AG09309 (cell line): ENCODE measurements at regions not wholly inside any gene's neighbourhood (a gene's known extent, or its start where the extent isn't known, plus 50 kb on each side); places are given as distances from the start of the nearest gene placed in this dataset.

Source experiments
- DNase-seq: peaks from one replicate; pipeline ENCODE4 v3.0.0-alpha.2; 2010; ENCODE audit warnings: low read depth
- H3K4me3 ChIP-seq: 2 replicates; pipeline ENCODE4 v1.5.1; 2011; ENCODE audit warnings: mild to moderate bottlenecking, low read depth, low read length, moderate library complexity; ENCODE audit not compliant: control insufficient read depth
- TF ChIP-seq, protein P1 (sequence below): IDR thresholded peaks from 2 replicates; pipeline ENCODE4 v1.5.1; 2011; ENCODE audit warnings: mild to moderate bottlenecking, low read depth, low read length, inconsistent platforms; ENCODE audit not compliant: insufficient read depth, control insufficient read depth; ENCODE audit errors: missing control alignments

DNA sequence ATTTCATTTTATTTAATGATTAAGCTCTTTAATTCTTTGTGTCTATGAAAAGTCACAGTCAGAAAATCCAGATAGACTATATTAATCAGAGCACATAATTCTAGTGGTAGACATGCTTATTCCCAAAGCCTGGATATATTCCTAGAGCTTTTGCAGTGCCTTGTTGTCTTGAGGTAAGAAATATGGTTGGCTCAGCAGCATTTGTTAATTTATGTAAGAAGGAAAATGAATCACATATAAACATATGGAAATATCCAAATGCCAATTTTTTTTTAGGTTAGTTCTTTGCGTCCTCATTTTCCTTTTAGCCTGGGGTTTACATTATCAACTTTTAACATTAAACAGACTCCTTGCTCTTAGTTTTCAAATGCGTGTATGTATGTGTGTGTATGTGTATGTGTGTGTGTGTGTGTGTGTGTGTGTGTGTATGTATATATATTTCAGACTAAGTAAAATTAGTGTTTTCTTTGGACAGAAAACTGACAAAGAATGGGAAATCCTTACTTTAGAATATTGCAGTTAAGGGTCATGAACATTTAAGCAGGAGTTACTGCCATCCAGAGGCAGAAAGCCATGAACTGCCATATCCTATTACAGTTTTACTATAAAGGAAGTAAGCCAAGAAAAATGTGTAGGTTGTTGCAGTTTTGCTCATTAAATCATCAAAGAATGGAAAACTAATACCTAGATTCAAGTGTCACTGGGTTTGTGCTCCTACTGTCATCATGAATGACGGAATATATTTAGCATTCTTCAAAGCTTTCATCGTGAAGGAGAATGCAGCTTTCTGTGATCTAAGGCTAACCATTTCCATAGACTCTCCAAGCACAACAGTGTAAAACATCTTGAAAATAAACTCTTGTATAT is 477.1 kb upstream of the NR5A2 start:
- no peak for DNase-seq
- TF ChIP-seq, protein P1, sequence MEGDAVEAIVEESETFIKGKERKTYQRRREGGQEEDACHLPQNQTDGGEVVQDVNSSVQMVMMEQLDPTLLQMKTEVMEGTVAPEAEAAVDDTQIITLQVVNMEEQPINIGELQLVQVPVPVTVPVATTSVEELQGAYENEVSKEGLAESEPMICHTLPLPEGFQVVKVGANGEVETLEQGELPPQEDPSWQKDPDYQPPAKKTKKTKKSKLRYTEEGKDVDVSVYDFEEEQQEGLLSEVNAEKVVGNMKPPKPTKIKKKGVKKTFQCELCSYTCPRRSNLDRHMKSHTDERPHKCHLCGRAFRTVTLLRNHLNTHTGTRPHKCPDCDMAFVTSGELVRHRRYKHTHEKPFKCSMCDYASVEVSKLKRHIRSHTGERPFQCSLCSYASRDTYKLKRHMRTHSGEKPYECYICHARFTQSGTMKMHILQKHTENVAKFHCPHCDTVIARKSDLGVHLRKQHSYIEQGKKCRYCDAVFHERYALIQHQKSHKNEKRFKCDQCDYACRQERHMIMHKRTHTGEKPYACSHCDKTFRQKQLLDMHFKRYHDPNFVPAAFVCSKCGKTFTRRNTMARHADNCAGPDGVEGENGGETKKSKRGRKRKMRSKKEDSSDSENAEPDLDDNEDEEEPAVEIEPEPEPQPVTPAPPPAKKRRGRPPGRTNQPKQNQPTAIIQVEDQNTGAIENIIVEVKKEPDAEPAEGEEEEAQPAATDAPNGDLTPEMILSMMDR: peak; percentile 37
- no peak overlapping the region for H3K4me3 ChIP-seq

DNA sequence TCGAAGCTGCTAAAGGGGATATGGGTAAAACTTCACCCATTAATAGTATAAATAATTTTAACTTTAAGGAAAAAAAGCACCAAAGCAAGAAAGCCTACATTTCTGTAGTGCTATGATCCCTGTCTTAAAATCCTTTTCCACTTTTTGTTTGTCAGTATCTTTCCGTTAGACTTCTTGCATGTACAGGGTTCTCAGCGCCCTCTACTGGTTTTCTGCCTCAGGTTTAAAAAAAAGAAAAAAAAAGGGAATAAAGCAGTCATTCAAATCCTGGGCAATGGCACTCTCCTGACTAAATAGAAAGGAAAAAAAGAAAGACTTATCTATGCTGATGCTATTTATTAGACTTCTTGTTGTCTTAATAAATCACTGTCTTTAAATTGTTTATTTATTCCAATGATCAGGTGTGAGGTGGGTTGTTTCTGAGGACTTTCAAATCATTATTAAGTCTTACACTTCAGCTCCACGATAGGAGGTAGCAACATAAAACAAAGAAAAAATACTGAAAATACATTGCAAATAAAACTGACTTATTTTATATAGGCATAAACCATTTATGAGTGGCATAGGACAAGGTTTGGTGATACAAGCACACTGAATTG is 475.4 kb upstream of the NR5A2 start:
- DNase-seq: peak; percentile 46
- TF ChIP-seq, protein P1: peak; percentile 76
- no peak overlapping the region for H3K4me3 ChIP-seq

DNA sequence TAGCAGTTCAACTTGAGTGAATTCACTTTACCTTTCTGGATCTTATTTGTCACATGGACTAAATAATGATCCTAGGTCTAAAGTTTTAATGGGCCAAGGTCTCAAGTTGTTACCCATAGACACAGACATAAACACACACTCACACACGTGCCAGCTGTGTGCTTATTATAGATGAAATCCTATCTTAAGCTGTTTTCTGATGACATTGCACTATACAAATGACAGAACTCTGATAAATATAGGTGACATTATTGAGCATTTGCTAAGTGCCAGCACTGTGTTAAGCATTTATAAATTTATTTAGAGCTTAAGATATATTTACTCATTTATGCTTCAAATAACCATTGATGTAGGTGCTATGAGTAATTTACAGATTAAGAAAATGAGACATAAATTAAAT is 474.4 kb upstream of the NR5A2 start:
- H3K4me3 ChIP-seq: no peak overlapping the region
- TF ChIP-seq, protein P1: no peak
- DNase-seq: no peak

DNA sequence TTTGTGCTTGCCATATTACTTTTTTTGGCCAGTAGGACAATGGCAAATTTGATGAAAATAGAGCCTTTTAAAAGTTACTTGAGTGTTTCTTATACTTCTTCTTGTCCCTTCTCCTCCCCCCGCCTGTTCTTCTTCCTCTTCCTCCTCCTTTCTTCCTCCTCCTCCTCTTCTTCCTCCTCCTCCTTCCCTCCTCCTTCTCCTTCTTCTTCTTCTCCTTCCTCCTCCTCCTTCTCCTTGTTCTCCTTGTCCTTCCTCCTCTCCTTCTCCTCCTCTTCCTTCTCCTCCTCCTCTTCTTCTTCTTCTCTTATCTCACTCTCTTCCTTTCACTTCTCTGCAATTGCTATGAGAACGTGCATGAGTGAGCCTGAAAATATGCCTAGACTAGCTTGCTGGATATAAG is 466.2 kb upstream of the NR5A2 start:
- H3K4me3 ChIP-seq: no peak overlapping the region
- no peak for DNase-seq
- TF ChIP-seq, protein P1: no peak

DNA sequence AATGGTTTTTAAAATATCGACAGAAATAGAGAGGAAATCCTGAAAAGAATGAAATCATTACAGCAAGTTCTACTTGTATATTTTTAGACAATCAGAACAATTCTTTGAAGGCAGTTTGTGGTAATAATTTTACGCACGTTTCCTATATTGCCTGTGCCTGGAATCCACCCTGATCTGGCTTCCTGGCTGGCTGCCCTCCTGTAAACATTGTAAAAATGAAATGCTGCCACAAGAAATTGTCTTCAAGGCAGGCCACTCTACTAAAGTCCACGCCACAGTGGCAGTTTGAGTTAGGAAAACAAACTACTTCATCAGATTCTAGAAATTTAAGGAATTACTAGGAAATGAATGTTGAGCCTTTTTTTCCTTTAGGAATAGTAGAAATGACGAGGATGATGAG is 454.5 kb upstream of the NR5A2 start:
- TF ChIP-seq, protein P1: no peak
- no peak for DNase-seq
- H3K4me3 ChIP-seq: no peak overlapping the region

DNA sequence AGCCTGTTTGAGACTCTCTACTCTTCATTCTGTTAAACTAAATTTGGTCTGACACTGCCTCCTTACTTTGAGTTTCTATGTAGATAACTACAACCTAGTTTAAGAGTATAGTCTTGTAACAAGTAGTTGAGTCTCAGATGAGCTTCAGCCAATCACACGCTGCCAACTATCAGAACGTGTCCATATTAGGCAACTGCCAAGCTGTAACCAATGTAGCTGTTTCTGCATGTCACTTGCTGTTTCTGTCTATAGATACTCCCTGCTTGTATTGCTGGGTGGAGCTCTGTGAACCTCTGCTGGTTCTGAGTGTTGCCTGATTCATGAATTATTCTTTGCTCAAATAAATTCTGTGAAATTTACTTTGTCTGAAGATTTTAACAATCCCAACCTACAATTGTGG is 452.6 kb upstream of the NR5A2 start:
- TF ChIP-seq, protein P1: no peak
- DNase-seq: no peak
- no peak overlapping the region for H3K4me3 ChIP-seq
